ENCODE measurements at regions not wholly inside any gene's neighbourhood (a gene's known extent, or its start where the extent isn't known, plus 50 kb on each side); places are given as distances from the start of the nearest gene placed in this dataset.

DNA sequence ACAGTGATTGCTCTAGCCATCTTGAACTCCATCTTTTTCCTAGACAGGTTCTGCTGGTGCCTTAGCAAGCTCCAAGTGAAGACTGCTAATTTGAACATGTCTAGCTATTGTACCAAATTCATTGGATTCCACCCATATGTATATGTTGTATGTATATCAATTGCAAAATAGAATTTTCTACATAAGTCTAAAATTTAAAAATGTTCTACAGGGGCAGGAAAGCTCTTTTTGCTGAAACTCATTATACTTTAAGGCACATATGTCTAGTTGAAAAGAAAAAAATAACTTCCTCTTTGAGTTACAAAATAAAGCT is 845.3 kb downstream of the MCTP2 start:
- H3K4me1 ChIP-seq (ENCODE audit: control insufficient read depth in 1 of 2, insufficient read depth in 2 of 2, low read depth in 1 of 2, low read length in 1 of 2): no peaks in the 10 kb centered on the region
- H2AFZ ChIP-seq (ENCODE audit: low read depth): no peak overlapping the region
- no peaks in the 10 kb centered on the region for H4K20me1 ChIP-seq (ENCODE audit: insufficient read depth)
- H3K9me2 ChIP-seq: no peaks in the 10 kb centered on the region
- no peaks in the 10 kb centered on the region for H3F3A ChIP-seq (replicated peaks; ENCODE audit: insufficient read depth)
- TF ChIP-seq EP300 (IDR thresholded peaks at IDR 0.05; ENCODE audit: borderline replicate concordance in 1 of 2, low read depth in 1 of 2, low read length in 1 of 2) (no peak), POLR2AphosphoS5 (IDR thresholded peaks at IDR 0.05; ENCODE audit: low read depth, low read length) (no peak), TAF1 (IDR thresholded peaks at IDR 0.05; ENCODE audit: borderline replicate concordance, low read depth, low read length) (no peak), SIN3A (IDR thresholded peaks at IDR 0.05; ENCODE audit: borderline replicate concordance, low read depth, low read length) (no peak), YY1 (IDR thresholded peaks at IDR 0.05; ENCODE audit: low read depth) (no peak), SMC3 (IDR thresholded peaks at IDR 0.05; ENCODE audit: low read depth, low read length) (no peak), ELF1 (IDR thresholded peaks at IDR 0.05) (no peak), JUND (IDR thresholded peaks at IDR 0.05) (no peak), TCF12 (IDR thresholded peaks at IDR 0.05) (no peak), FOXM1 (IDR thresholded peaks at IDR 0.05; ENCODE audit: low read depth) (no peak), CHD2 (IDR thresholded peaks at IDR 0.05; ENCODE audit: low read length, partially characterized antibody) (no peak), GATA2 (CRISPR knock-in tag; IDR thresholded peaks at IDR 0.05) (no peak), RXRA (IDR thresholded peaks at IDR 0.05; ENCODE audit: borderline replicate concordance, low read depth) (no peak), NFIC (IDR thresholded peaks at IDR 0.05; ENCODE audit: borderline replicate concordance) (no peak), ZBTB33 (IDR thresholded peaks at IDR 0.05; ENCODE audit: borderline replicate concordance, low read depth) (no peak)
- TF ChIP-seq, protein P1, sequence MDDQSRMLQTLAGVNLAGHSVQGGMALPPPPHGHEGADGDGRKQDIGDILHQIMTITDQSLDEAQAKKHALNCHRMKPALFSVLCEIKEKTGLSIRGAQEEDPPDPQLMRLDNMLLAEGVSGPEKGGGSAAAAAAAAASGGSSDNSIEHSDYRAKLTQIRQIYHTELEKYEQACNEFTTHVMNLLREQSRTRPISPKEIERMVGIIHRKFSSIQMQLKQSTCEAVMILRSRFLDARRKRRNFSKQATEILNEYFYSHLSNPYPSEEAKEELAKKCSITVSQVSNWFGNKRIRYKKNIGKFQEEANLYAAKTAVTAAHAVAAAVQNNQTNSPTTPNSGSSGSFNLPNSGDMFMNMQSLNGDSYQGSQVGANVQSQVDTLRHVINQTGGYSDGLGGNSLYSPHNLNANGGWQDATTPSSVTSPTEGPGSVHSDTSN (IDR thresholded peaks at IDR 0.05): no peak
- H3K79me2 ChIP-seq (ENCODE audit: insufficient read depth): no peaks in the 10 kb centered on the region
- no peaks in the 10 kb centered on the region for H3K27me3 ChIP-seq (ENCODE audit: insufficient read depth)
- H3K9ac ChIP-seq: no peak overlapping the region
- 0 out of 2 replicates have a peak, but pooled peaks cover 4% of the 10 kb centered on the region for H3K9me3 ChIP-seq
- ChIA-PET CTCF (interaction anchor here (1.3 kb wide), 1 partner anchor 19 kb away, joined by 3 read pairs; no protein-coding TSS in a partner anchor), POLR2A (no interaction called here)
- H3K4me3 ChIP-seq (ENCODE audit: low read depth in 2 of 2, low read length in 1 of 2): no peak overlapping the region
- H3K36me3 ChIP-seq (replicated peaks in 1 of 2; ENCODE audit: control insufficient read depth in 1 of 2, insufficient read depth in 2 of 2, low read length in 1 of 2): no peaks in the 10 kb centered on the region
- no peak overlapping the region for H3K27ac ChIP-seq (ENCODE audit: low read depth in 2 of 2, low read length in 1 of 2)
- DNase-seq: no peak
- H3K4me2 ChIP-seq: no peak overlapping the region

DNA sequence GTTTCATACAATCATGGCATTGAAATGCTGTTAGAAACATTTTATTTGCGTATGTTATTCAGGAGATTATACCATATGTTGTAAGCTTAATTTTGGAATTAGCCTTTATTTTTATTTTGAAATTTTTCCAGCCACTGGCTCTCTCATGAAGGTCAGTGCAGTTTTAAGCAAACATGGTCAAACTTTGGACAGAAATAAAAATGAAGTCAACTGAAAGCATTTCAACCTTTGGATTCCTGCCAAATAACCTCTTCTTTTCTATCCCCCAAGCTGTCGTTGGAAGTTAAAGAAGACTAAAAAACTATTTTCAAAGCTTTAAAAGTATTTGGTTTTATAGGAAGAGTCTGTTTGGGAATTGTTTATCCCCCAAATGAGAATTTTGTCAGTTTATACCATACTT is 846.6 kb downstream of the MCTP2 start:
- H3K9me2 ChIP-seq: no peaks in the 10 kb centered on the region
- H3K9me3 ChIP-seq: 0 out of 2 replicates have a peak, but pooled peaks cover 4% of the 10 kb centered on the region
- no peak overlapping the region for H3K4me3 ChIP-seq (ENCODE audit: low read depth in 2 of 2, low read length in 1 of 2)
- H3K79me2 ChIP-seq (ENCODE audit: insufficient read depth): no peaks in the 10 kb centered on the region
- no peak for DNase-seq
- ChIA-PET CTCF (interaction anchor here (1.3 kb wide), 1 partner anchor 20 kb away, joined by 3 read pairs; no protein-coding TSS in a partner anchor), POLR2A (no interaction called here)
- 12% methylated on average over 2 of the region's 2 CpGs for WGBS (ENCODE audit: low lambda C conversion rate)
- H3K27ac ChIP-seq (ENCODE audit: low read depth in 2 of 2, low read length in 1 of 2): no peak overlapping the region
- H3F3A ChIP-seq (replicated peaks; ENCODE audit: insufficient read depth): no peaks in the 10 kb centered on the region
- H3K4me2 ChIP-seq: no peak overlapping the region
- no peak overlapping the region for H3K9ac ChIP-seq
- H3K36me3 ChIP-seq (replicated peaks in 1 of 2; ENCODE audit: control insufficient read depth in 1 of 2, insufficient read depth in 2 of 2, low read length in 1 of 2): no peaks in the 10 kb centered on the region
- no peaks in the 10 kb centered on the region for H3K4me1 ChIP-seq (ENCODE audit: control insufficient read depth in 1 of 2, insufficient read depth in 2 of 2, low read depth in 1 of 2, low read length in 1 of 2)
- H3K27me3 ChIP-seq (ENCODE audit: insufficient read depth): no peaks in the 10 kb centered on the region
- no peak overlapping the region for H2AFZ ChIP-seq (ENCODE audit: low read depth)
- H4K20me1 ChIP-seq (ENCODE audit: insufficient read depth): no peaks in the 10 kb centered on the region
- TF ChIP-seq SMC3 (IDR thresholded peaks at IDR 0.05; ENCODE audit: low read depth, low read length): no peak
- TF ChIP-seq, protein P2, sequence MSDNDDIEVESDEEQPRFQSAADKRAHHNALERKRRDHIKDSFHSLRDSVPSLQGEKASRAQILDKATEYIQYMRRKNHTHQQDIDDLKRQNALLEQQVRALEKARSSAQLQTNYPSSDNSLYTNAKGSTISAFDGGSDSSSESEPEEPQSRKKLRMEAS (IDR thresholded peaks at IDR 0.05; ENCODE audit: low read depth): no peak
- no peak for TF ChIP-seq RFX5 (IDR thresholded peaks at IDR 0.05; ENCODE audit: low read length)
- TF ChIP-seq TEAD4 (IDR thresholded peaks at IDR 0.05; ENCODE audit: borderline replicate concordance, insufficient read depth): no peak
- no peak for TF ChIP-seq EP300 (IDR thresholded peaks at IDR 0.05; ENCODE audit: borderline replicate concordance in 1 of 2, low read depth in 1 of 2, low read length in 1 of 2)
- TF ChIP-seq USF1 (IDR thresholded peaks at IDR 0.05; ENCODE audit: borderline replicate concordance, low read depth): no peak
- no peak for TF ChIP-seq ZBTB33 (IDR thresholded peaks at IDR 0.05; ENCODE audit: borderline replicate concordance, low read depth)
- no peak for TF ChIP-seq IRF3 (IDR thresholded peaks at IDR 0.05; ENCODE audit: low read depth, low read length)
- TF ChIP-seq, protein P1 (IDR thresholded peaks at IDR 0.05): no peak
- TF ChIP-seq POLR2AphosphoS5 (IDR thresholded peaks at IDR 0.05; ENCODE audit: low read depth, low read length): no peak
